ENCODE measurements at regions not wholly inside any gene's neighbourhood (a gene's known extent, or its start where the extent isn't known, plus 50 kb on each side); places are given as distances from the start of the nearest gene placed in this dataset.

DNA sequence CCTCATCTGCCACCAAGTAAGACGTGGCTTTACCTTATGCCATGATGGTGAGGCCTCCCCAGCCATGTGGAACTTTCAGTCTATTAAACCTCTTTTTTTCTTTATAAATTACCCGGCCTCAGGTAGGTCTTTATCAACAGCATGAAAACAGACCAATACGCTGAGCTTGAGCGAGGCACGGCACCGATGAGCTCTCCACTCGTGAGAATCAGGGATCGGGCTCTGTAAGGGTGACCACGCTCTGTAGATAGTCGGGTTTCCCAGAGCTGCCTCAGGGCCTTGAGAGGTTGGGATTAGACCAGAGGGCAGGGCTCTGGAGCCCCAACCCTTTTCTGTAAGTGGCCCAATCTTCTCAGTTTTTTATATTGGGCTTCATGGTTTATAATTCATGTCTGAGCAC, 360.3 kb upstream of the MYT1L start:
- H3K9me3 ChIP-seq (replicated peaks; ENCODE audit: insufficient read depth, low read length) = no peaks in the 10 kb centered on the region
- H3K9me2 ChIP-seq (replicated peaks; ENCODE audit: insufficient read depth, low read length) = no peaks in the 10 kb centered on the region
- no peaks in the 10 kb centered on the region for H4K20me1 ChIP-seq (ENCODE audit: insufficient read depth, low read length)
- no peak for DNase-seq
- no peaks in the 10 kb centered on the region for H3K36me3 ChIP-seq (replicated peaks; ENCODE audit: insufficient read depth, low read length)
- H3K79me2 ChIP-seq (ENCODE audit: low read length) = no peaks in the 10 kb centered on the region
- no peak overlapping the region for H3K9ac ChIP-seq (ENCODE audit: low read length)
- H3K4me1 ChIP-seq (ENCODE audit: low read length) = no peaks in the 10 kb centered on the region
- H3K4me3 ChIP-seq (ENCODE audit: low read length) = no peak overlapping the region
- H2AFZ ChIP-seq (ENCODE audit: low read length) = no peak overlapping the region
- no peak overlapping the region for H3K27ac ChIP-seq (ENCODE audit: low read length)
- no peak overlapping the region for H3K4me2 ChIP-seq (ENCODE audit: low read depth, low read length)
- no peaks in the 10 kb centered on the region for H3F3A ChIP-seq (ENCODE audit: insufficient read depth, low read length)
- TF ChIP-seq EZH2 (optimal IDR thresholded peaks at IDR 0.05; ENCODE audit: low read depth, low read length) (no peak), EZH2phosphoT487 (IDR thresholded peaks at IDR 0.05; ENCODE audit: low read length) (no peak)
- TF ChIP-seq, protein P1, sequence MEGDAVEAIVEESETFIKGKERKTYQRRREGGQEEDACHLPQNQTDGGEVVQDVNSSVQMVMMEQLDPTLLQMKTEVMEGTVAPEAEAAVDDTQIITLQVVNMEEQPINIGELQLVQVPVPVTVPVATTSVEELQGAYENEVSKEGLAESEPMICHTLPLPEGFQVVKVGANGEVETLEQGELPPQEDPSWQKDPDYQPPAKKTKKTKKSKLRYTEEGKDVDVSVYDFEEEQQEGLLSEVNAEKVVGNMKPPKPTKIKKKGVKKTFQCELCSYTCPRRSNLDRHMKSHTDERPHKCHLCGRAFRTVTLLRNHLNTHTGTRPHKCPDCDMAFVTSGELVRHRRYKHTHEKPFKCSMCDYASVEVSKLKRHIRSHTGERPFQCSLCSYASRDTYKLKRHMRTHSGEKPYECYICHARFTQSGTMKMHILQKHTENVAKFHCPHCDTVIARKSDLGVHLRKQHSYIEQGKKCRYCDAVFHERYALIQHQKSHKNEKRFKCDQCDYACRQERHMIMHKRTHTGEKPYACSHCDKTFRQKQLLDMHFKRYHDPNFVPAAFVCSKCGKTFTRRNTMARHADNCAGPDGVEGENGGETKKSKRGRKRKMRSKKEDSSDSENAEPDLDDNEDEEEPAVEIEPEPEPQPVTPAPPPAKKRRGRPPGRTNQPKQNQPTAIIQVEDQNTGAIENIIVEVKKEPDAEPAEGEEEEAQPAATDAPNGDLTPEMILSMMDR (IDR thresholded peaks at IDR 0.05; ENCODE audit: low read length) = no peak
- no peaks in the 10 kb centered on the region for H3K27me3 ChIP-seq (replicated peaks; ENCODE audit: insufficient read depth, low read length)

DNA sequence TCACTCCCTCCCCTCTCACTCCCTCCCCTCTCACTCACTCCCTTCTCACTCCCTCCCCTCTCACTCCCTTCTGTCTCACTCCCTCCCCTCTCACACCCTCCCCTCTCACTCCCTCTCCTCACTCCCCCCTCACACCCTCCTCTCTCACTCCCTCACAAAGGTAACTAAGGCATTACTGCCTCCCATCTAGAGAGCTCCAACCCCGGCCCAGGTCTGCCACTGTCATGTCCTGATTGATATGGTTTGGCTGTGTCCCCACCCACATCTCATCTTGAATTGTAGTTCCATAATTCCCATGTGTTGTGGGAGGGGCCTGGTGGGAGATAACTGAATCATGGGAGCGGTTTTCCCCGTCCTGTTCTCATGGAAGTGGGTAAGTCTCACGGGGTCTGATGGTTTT, 359.9 kb upstream of the MYT1L start:
- no peak overlapping the region for H2AFZ ChIP-seq (ENCODE audit: low read length)
- no peaks in the 10 kb centered on the region for H3K9me3 ChIP-seq (replicated peaks; ENCODE audit: insufficient read depth, low read length)
- H3K4me1 ChIP-seq (ENCODE audit: low read length) = no peaks in the 10 kb centered on the region
- no peaks in the 10 kb centered on the region for H3F3A ChIP-seq (ENCODE audit: insufficient read depth, low read length)
- no peaks in the 10 kb centered on the region for H3K9me2 ChIP-seq (replicated peaks; ENCODE audit: insufficient read depth, low read length)
- no peak for TF ChIP-seq EZH2phosphoT487 (IDR thresholded peaks at IDR 0.05; ENCODE audit: low read length)
- TF ChIP-seq, protein P1 (IDR thresholded peaks at IDR 0.05; ENCODE audit: low read length) = no peak
- TF ChIP-seq EZH2 (optimal IDR thresholded peaks at IDR 0.05; ENCODE audit: low read depth, low read length) = no peak
- H3K9ac ChIP-seq (ENCODE audit: low read length) = no peak overlapping the region
- H3K4me2 ChIP-seq (ENCODE audit: low read depth, low read length) = no peak overlapping the region
- H3K27ac ChIP-seq (ENCODE audit: low read length) = no peak overlapping the region
- DNase-seq = no peak
- no peaks in the 10 kb centered on the region for H3K27me3 ChIP-seq (replicated peaks; ENCODE audit: insufficient read depth, low read length)
- H3K79me2 ChIP-seq (ENCODE audit: low read length) = no peaks in the 10 kb centered on the region
- H3K36me3 ChIP-seq (replicated peaks; ENCODE audit: insufficient read depth, low read length) = no peaks in the 10 kb centered on the region
- H3K4me3 ChIP-seq (ENCODE audit: low read length) = no peak overlapping the region
- H4K20me1 ChIP-seq (ENCODE audit: insufficient read depth, low read length) = no peaks in the 10 kb centered on the region

DNA sequence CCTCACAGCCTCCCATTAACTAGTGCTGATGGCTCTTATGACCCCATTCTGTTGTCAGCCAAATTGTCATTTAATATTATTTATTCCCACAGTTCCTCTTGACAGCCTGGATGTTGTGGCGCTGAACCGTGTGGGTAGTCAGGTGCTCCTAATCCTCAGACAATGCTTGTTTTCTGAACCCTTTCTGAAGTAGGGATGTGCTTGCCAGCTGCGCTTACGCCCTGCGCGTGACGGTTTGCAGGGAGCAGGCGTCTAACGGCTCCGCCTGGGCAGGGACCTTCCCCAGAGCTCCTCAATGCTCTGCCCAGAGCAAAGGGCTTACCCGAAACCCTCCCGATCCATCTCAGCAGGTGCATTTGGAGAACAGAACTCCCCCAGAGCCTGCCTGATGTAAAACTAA, 358.2 kb upstream of the MYT1L start:
- Histone ChIP-seq H4K20me1 (ENCODE audit: insufficient read depth, low read length) (no peaks in the 10 kb centered on the region), H3K79me2 (ENCODE audit: low read length) (no peaks in the 10 kb centered on the region), H3K9ac (ENCODE audit: low read length) (no peak overlapping the region), H2AFZ (ENCODE audit: low read length) (no peak overlapping the region), H3K4me3 (ENCODE audit: low read length) (no peak overlapping the region), H3K4me2 (ENCODE audit: low read depth, low read length) (no peak overlapping the region), H3K27ac (ENCODE audit: low read length) (no peak overlapping the region), H3K27me3 (replicated peaks; ENCODE audit: insufficient read depth, low read length) (no peaks in the 10 kb centered on the region), H3F3A (ENCODE audit: insufficient read depth, low read length) (no peaks in the 10 kb centered on the region), H3K36me3 (replicated peaks; ENCODE audit: insufficient read depth, low read length) (no peaks in the 10 kb centered on the region), H3K9me3 (replicated peaks; ENCODE audit: insufficient read depth, low read length) (no peaks in the 10 kb centered on the region), H3K9me2 (replicated peaks; ENCODE audit: insufficient read depth, low read length) (no peaks in the 10 kb centered on the region), H3K4me1 (ENCODE audit: low read length) (no peaks in the 10 kb centered on the region)
- DNase-seq = no peak
- TF ChIP-seq EZH2 (optimal IDR thresholded peaks at IDR 0.05; ENCODE audit: low read depth, low read length) (no peak), EZH2phosphoT487 (IDR thresholded peaks at IDR 0.05; ENCODE audit: low read length) (no peak)
- TF ChIP-seq, protein P1 (IDR thresholded peaks at IDR 0.05; ENCODE audit: low read length) = no peak

All from MM.1S (cell line).